Fibroblast of pulmonary artery (primary cell): ENCODE measurements at regions not wholly inside any gene's neighbourhood (a gene's known extent, or its start where the extent isn't known, plus 50 kb on each side); places are given as distances from the start of the nearest gene placed in this dataset.

Source experiments
- DNase-seq: peaks from one replicate; pipeline ENCODE4 v3.0.0-alpha.2; 2010; ENCODE audit warnings: low read depth
- H3K4me3 ChIP-seq: replicated peaks from 2 replicates; pipeline ENCODE4 v1.5.1; 2011; ENCODE audit warnings: low read depth, mild to moderate bottlenecking, control low read depth, low read length, moderate library complexity
- TF ChIP-seq, protein P1 (sequence below): IDR thresholded peaks from 2 replicates; pipeline ENCODE4 v1.5.1; 2011; ENCODE audit warnings: mild to moderate bottlenecking, control low read depth, low read length, inconsistent platforms; ENCODE audit errors: missing control alignments

DNA sequence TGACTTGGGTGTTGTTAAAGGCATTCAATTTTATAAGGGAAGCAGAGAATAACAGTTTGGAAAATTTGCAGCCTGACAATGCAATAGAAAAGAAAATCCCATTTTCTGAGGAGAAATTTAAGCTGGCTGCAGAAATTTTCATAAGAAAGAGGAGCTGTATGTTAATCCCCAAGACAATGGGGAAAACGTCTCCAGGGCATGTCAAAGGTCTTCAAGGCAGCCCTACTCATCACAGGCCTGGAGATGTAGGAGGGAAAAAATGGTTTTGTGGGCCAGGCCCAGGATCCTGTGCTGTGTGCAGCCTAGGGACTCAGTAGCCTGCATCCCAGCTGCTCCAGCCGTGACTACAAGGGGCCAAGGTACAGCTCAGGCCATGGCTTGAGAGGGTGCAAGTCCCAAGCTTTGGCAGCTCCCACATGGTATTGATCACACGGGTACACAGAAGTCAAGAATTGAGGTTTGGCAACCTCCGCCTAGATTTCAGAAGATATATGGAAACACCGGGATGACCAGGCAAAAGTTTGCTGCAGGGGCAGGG, 846.4 kb downstream of the C12orf50 start:
- TF ChIP-seq, protein P1, sequence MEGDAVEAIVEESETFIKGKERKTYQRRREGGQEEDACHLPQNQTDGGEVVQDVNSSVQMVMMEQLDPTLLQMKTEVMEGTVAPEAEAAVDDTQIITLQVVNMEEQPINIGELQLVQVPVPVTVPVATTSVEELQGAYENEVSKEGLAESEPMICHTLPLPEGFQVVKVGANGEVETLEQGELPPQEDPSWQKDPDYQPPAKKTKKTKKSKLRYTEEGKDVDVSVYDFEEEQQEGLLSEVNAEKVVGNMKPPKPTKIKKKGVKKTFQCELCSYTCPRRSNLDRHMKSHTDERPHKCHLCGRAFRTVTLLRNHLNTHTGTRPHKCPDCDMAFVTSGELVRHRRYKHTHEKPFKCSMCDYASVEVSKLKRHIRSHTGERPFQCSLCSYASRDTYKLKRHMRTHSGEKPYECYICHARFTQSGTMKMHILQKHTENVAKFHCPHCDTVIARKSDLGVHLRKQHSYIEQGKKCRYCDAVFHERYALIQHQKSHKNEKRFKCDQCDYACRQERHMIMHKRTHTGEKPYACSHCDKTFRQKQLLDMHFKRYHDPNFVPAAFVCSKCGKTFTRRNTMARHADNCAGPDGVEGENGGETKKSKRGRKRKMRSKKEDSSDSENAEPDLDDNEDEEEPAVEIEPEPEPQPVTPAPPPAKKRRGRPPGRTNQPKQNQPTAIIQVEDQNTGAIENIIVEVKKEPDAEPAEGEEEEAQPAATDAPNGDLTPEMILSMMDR = no peak
- no peak overlapping the region for H3K4me3 ChIP-seq
- no peak for DNase-seq

DNA sequence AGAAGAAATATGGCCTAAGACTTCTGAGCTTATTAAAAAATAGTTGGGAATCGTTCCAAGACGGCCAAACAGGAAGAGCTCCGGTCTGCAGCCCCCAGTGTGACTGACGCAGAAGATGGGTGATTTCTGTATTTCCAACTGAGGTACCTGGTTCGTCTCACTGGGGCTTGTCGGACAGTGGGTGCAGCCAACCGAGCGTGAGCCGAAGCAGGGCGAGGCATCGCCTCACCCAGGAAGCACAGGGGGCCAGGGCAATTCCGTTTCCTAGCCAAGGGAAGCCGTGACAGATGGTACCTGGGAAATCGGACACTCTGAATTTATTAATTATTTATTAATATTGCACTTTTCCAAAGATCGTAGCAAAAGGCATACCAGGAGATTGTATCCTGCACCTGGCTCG, 857.8 kb downstream of the C12orf50 start:
- DNase-seq = no peak
- no peak overlapping the region for H3K4me3 ChIP-seq
- TF ChIP-seq, protein P1 = no peak

DNA sequence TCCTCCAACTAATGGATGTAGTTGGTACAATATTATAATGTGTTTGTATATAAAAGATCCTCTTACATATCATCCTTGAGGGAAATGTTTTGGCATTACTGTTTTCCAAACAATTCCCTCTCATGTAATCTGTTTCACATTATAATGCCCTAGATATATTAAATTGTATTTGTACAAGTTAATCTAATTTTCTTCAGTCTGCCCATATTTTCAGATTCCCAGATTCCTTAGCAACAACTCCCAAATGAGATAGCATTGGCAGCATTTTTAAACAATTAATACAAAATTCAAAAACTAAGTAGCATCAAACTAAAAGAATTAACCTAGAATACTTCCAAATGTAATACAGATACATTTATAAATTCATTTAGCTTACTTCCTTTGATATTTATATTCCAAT, 860.2 kb downstream of the C12orf50 start:
- TF ChIP-seq, protein P1 = no peak
- no peak overlapping the region for H3K4me3 ChIP-seq
- DNase-seq = no peak

DNA sequence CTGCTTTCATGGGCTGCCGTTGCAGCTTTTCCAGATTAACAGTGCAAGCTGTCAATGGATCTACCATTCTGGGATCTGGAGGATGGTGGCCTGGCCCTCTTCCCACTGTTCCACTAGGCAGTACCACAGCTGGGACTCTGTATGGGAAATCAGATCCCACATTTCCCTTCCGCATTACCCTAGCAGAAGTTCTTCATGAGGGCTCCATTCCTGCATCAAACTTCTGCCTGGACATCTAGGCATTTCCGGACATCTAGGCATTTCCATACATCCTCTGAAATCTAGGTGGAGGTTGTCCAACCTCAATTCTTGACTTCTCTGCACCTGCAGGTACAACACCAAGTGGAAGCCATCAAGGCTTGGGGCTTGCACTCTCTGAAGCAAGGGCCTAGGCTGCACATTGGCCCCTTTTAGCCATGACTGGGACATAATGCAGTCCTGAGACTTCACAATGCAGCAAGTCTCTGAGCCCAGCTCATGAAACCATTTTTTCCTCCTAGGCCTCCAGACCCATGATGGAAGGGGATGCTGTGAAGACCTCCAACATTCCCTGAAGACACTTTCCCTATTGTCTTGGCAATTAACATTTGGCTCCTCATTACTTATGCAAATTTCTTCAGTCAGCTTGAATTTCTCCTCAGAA, 863.3 kb downstream of the C12orf50 start:
- TF ChIP-seq, protein P1 = no peak
- H3K4me3 ChIP-seq = no peak overlapping the region

DNA sequence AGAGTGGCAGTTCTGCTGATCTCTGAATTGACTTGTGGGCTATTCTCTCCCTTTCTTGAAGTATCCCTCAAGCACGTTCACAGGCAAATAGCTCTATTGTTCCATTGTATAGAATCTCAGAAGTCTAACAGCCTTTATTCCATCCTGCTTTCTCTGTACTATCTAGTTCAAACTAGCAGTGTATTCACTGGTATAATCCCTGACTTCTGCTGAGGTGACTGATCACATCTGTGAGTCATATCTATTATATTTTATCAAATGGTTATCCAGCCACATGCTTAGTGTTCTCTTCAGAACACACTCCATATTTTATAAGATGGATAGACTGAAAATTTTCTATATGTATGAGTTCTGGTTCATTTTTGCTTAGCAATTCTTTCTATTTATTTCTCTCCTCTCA, 866.1 kb downstream of the C12orf50 start:
- no peak overlapping the region for H3K4me3 ChIP-seq
- TF ChIP-seq, protein P1 = no peak
- DNase-seq = no peak

More for the DNA sequence above, 863.3 kb downstream of the C12orf50 start:
- DNase-seq = no peak

DNA sequence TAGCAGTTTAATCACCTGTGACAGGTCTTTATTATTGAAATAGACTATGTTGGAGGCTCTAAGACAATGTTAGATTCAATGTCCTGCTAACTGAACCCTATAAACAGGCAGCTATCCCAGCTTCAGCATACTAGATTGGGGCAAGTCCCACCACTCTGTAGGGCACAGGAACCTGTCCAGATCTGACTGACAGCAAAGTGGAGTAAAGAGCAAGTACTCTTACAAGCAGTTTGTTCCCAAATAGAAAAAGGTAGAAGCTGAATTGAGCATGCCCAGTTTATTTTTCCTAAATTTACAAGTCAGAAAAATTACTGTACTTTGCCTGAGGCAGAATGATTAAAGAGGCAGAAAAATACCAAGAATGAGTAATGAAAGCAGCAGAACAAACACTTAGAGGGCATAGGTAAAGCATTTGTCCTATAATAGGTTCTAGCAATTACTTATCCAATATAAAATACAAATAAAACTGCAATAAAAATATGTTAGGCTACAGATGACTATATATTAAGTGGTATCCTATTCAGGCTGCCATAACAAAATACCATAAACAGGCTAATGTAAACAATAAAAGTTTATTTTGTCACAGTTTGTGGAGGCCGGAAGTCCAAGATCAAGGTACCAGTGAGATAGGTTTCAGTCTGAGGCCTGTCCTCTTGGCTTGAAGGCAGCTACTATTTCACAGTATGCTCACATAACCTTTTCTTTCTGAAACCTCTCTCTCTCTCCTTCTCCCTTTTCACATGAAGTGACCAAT, 868.2 kb downstream of the C12orf50 start:
- H3K4me3 ChIP-seq = no peak overlapping the region
- DNase-seq = no peak
- TF ChIP-seq, protein P1 = no peak
